K562 (cell line): ENCODE measurements at regions not wholly inside any gene's neighbourhood (a gene's known extent, or its start where the extent isn't known, plus 50 kb on each side); places are given as distances from the start of the nearest gene placed in this dataset.

Experiments used
- ATAC-seq: fragments of 200-7000 bp; cut with Tn5 transposase; 3 replicates; pipeline ENCODE4 v1.9.1; 2020; ENCODE audit warnings: moderate library complexity
- BruUV-seq: library from RNA; stranded (reverse); fragments of 400-500 nt; replicated peaks from 2 replicates; lab custom pipeline; 2021; lab: Mats Ljungman, UMichigan
- CTCF ChIA-PET: fragments of 300-600 bp; formaldehyde crosslinking; extraction: SDS; loops from one replicate; lab custom pipeline; 2021; ENCODE audit warnings: low intra/inter-chr PET ratio; lab: Yijun Ruan, JAX
- POLR2A ChIA-PET: fragments of 300-600, 350-650 bp; sonication (Branson Sonifier 250); formaldehyde crosslinking; extraction: SDS; loops from one replicate; lab custom pipeline; 2021; ENCODE audit warnings: antibody characterized with exemption, inconsistent platforms; lab: Yijun Ruan, JAX
- DNase-seq, 4 experiments: peaks; one replicate each; pipeline versions ENCODE4 v3.0.0 to v3.0.0-alpha.2; 2011 to 2018; ENCODE audit warnings: low spot score in 3 of 4, mixed read lengths in 3 of 4; ENCODE audit errors: extremely low read depth in 1 of 4
- FAIRE-seq: peaks from 2 replicates; lab custom pipeline; 2011; peaks lifted over from hg19 to GRCh38; lab: Jason Lieb, UNC
- H2AFZ ChIP-seq: 2 replicates; pipeline ENCODE4 v1.6.0; 2011; ENCODE audit warnings: low read depth, low read length, control low read depth, inconsistent platforms
- H3K27ac ChIP-seq: fragments of 200-600 bp; 3 replicates; pipeline ENCODE4 v1.8.0; 2011; ENCODE audit warnings: low read depth, mild to moderate bottlenecking, control low read depth, inconsistent platforms, low read length, moderate library complexity, mixed read lengths; ENCODE audit errors: extremely low read depth
- H3K27me3 ChIP-seq, 2 experiments: fragments of 300-600 bp in 1 of 2; 2 replicates in 1 of 2; 3 replicates in 1 of 2; pipeline versions ENCODE4 v1.6.0 to v1.8.0; 2011; ENCODE audit warnings: inconsistent platforms in 2 of 2, low read length in 2 of 2, mild to moderate bottlenecking in 1 of 2, mixed read lengths in 1 of 2, moderate library complexity in 1 of 2; ENCODE audit not compliant: control insufficient read depth in 2 of 2, insufficient read depth in 2 of 2
- H3K36me3 ChIP-seq: fragments of 300-600 bp; 3 replicates; pipeline ENCODE4 v1.8.0; 2011; ENCODE audit warnings: mild to moderate bottlenecking, low read length, inconsistent platforms; ENCODE audit not compliant: control insufficient read depth, insufficient read depth
- H3K4me1 ChIP-seq, 2 experiments: fragments of 200-600 bp in 1 of 2; replicated peaks in 1 of 2; 2 replicates in 1 of 2; 3 replicates in 1 of 2; pipeline versions ENCODE4 v1.5.1 to v1.8.0; 2011; ENCODE audit warnings: inconsistent platforms in 2 of 2, low read length in 2 of 2, mild to moderate bottlenecking in 1 of 2, mixed read lengths in 1 of 2, moderate library complexity in 1 of 2; ENCODE audit not compliant: control insufficient read depth in 2 of 2, insufficient read depth in 2 of 2
- H3K4me2 ChIP-seq: 2 replicates; pipeline ENCODE4 v1.6.1; 2011; ENCODE audit warnings: low read length, control low read depth, inconsistent platforms, mixed read lengths; ENCODE audit not compliant: insufficient read depth
- H3K4me3 ChIP-seq: fragments of 200-600 bp; sonication (generic), shearing (Covaris generic); 2 replicates; pipeline ENCODE4 v1.5.1; 2016; ENCODE audit warnings: control low read depth, inconsistent platforms
- H3K79me2 ChIP-seq: fragments of 200-600 bp; 3 replicates; pipeline ENCODE4 v1.8.0; 2011; ENCODE audit warnings: low read length, inconsistent platforms; ENCODE audit not compliant: control insufficient read depth, insufficient read depth
- H3K9ac ChIP-seq, 2 experiments: 2 replicates each; pipeline versions ENCODE4 v1.6.0 to v1.6.1; 2011; ENCODE audit warnings: low read depth in 2 of 2, low read length in 2 of 2, control low read depth in 1 of 2, inconsistent platforms in 1 of 2, mild to moderate bottlenecking in 1 of 2, mixed read lengths in 1 of 2; ENCODE audit not compliant: insufficient read depth in 1 of 2
- H3K9me1 ChIP-seq: one replicate; pipeline ENCODE4 v1.6.0; 2011; ENCODE audit warnings: inconsistent platforms, mild to moderate bottlenecking, low read length, moderate library complexity; ENCODE audit not compliant: control insufficient read depth, insufficient read depth
- H3K9me3 ChIP-seq: replicated peaks from 2 replicates; pipeline ENCODE4 v1.5.1; 2011; ENCODE audit warnings: low read depth, low read length, inconsistent platforms; ENCODE audit not compliant: control insufficient read depth, insufficient read depth
- H4K20me1 ChIP-seq: replicated peaks from 2 replicates; pipeline ENCODE4 v1.6.1; 2011; ENCODE audit warnings: low read length, inconsistent platforms, mixed read lengths; ENCODE audit not compliant: control insufficient read depth, insufficient read depth
- ARID2 ChIP-seq: fragments of 450-650 bp; IDR thresholded peaks from 2 replicates; pipeline ENCODE4 v1.6.1; 2017; ENCODE audit warnings: antibody characterized with exemption, mild to moderate bottlenecking
- CEBPZ ChIP-seq: fragments of 150-350 bp; IDR thresholded peaks from 2 replicates; pipeline ENCODE4 v1.6.1; 2014; ENCODE audit warnings: low read depth, mild to moderate bottlenecking, low read length, borderline replicate concordance
- E2F1 ChIP-seq: sonication (generic); formaldehyde crosslinking; IDR thresholded peaks from 2 replicates; pipeline ENCODE4 v1.8.1; 2023; ENCODE audit warnings: mild to moderate bottlenecking, missing genetic modification reagents, moderate library complexity
- HNRNPUL1 ChIP-seq: fragments of 200-400 bp; formaldehyde crosslinking; IDR thresholded peaks from 2 replicates; pipeline ENCODE4 v1.6.1; 2017; ENCODE audit warnings: low read length
- JUN ChIP-seq, 2 experiments: sonication (generic) in 1 of 2; formaldehyde crosslinking in 1 of 2; IDR thresholded peaks; 2 replicates each; pipeline versions ENCODE4 v1.6.1 to v1.8.0; 2012 to 2022; ENCODE audit warnings: borderline replicate concordance in 2 of 2, mild to moderate bottlenecking in 2 of 2, improper control_type of control experiment in 1 of 2, low read depth in 1 of 2, low read length in 1 of 2, missing genetic modification reagents in 1 of 2
- KAT7 ChIP-seq: sonication (generic); formaldehyde crosslinking; IDR thresholded peaks from 2 replicates; pipeline ENCODE4 v1.8.0; 2022; ENCODE audit warnings: missing genetic modification reagents, mild to moderate bottlenecking, borderline replicate concordance
- KDM1A ChIP-seq, 2 experiments: fragments of 450-650 bp; IDR thresholded peaks; 2 replicates each; pipeline ENCODE4 v1.6.1; 2016; ENCODE audit warnings: mild to moderate bottlenecking in 2 of 2
- NFE2 ChIP-seq: IDR thresholded peaks from 2 replicates; pipeline ENCODE4 v1.6.1; 2014; ENCODE audit warnings: antibody characterized with exemption, low read depth
- PHF20 ChIP-seq: fragments of 450-650 bp; IDR thresholded peaks from 2 replicates; pipeline ENCODE4 v1.6.1; 2018; ENCODE audit not compliant: partially characterized antibody
- RAD21 ChIP-seq, 2 experiments: fragments of 250-450 bp in 1 of 2; fragments of 450-650 bp in 1 of 2; sonication (Bioruptor Pico) in 1 of 2; formaldehyde crosslinking in 1 of 2; IDR thresholded peaks in 1 of 2; conservative IDR thresholded peaks in 1 of 2; 2 replicates each; pipeline versions ENCODE4 v1.4.0 to v1.8.0; 2020 to 2022; ENCODE audit warnings: mild to moderate bottlenecking in 2 of 2, moderate library complexity in 1 of 2
- SOX6 ChIP-seq: fragments of 450-650 bp; IDR thresholded peaks from 2 replicates; pipeline ENCODE4 v1.6.1; 2014; ENCODE audit warnings: mild to moderate bottlenecking
- SP2 ChIP-seq: IDR thresholded peaks from 2 replicates; pipeline ENCODE4 v1.6.1; 2011; ENCODE audit warnings: mild to moderate bottlenecking, low read depth, low read length, moderate library complexity; ENCODE audit not compliant: poor library complexity, severe bottlenecking; ENCODE audit errors: extremely low read depth
- SUPT5H ChIP-seq: fragments of 450-650 bp; IDR thresholded peaks from 2 replicates; pipeline ENCODE4 v1.6.1; 2016
- TCF7L2 ChIP-seq: fragments of 150-350 bp; IDR thresholded peaks from 2 replicates; pipeline ENCODE4 v1.6.1; 2016; ENCODE audit warnings: low read depth, mild to moderate bottlenecking, low read length, moderate library complexity
- TCFL5 ChIP-seq: fragments of 250-450 bp; sonication (Bioruptor Pico); conservative IDR thresholded peaks from 2 replicates; pipeline ENCODE4 v1.6.1; 2021; ENCODE audit warnings: mild to moderate bottlenecking, moderate library complexity, matching md5 sums
- ZNF41 ChIP-seq: fragments of 250-450 bp; sonication (Bioruptor Pico); conservative IDR thresholded peaks from 2 replicates; pipeline ENCODE4 v1.4.0; 2020; ENCODE audit warnings: mild to moderate bottlenecking
- ZNF717 ChIP-seq: fragments of 250-450 bp; sonication (Bioruptor Pico); IDR thresholded peaks from 2 replicates; pipeline ENCODE4 v1.5.0; 2021
- WGBS: fragments of 100-300 bp; shearing (Covaris generic); methylation state at CpG from one replicate; pipeline ENCODE4 v1.1.6; 2016; ENCODE audit warnings: low coverage, mixed read lengths; ENCODE audit not compliant: insufficient coverage; ENCODE audit errors: missing lambda C conversion rate; 5-methylcytosine and 5-hydroxymethylcytosine counted together
- in situ Hi-C: fragments of 300-500 bp; cut with MboI; formaldehyde crosslinking; loops from 4 replicates; pipeline ENCODE4 v1.15.0; 2018; ENCODE audit warnings: inconsistent platforms, mixed read lengths
- intact Hi-C: fragments of 100-400 bp; cut with micrococcal nuclease; formaldehyde crosslinking; loops from 2 replicates; pipeline ENCODE4 v1.14.2; 2022

- no peaks in the 10 kb centered on the region for H3K79me2 ChIP-seq
- 1% methylated on average over 8 of the region's 8 CpGs for WGBS
- no peaks in the 10 kb centered on the region for H3K9me1 ChIP-seq
- intact Hi-C loops = loop anchor here (1.0 to 5.0 kb wide), 4 partner anchors 86 to 578 kb away; no protein-coding TSS in a partner anchor
- no peak overlapping the region for H3K4me2 ChIP-seq
- TF ChIP-seq ZNF41 (CRISPR knock-in tag) (no peak), KAT7 (CRISPR knock-in tag) (no peak), JUN (IDR thresholded peaks at IDR 0.05; ENCODE audit: borderline replicate concordance, low read depth, low read length) (no peak), JUN (CRISPR knock-in tag; IDR thresholded peaks at IDR 0.05; ENCODE audit: borderline replicate concordance) (no peak), HNRNPUL1 (no peak), SOX6 (no peak), RAD21 (CRISPR knock-in tag; conservative IDR thresholded peaks at IDR 0.05 in 1 of 2, IDR thresholded peaks at IDR 0.05 in 1 of 2) (no peak), NFE2 (no peak), PHF20 (no peak), ZNF717 (CRISPR knock-in tag) (no peak), TCF7L2 (no peak), SUPT5H (no peak), ARID2 (no peak), KDM1A (IDR thresholded peaks at IDR 0.05) (no peak), TCFL5 (CRISPR knock-in tag) (no peak), E2F1 (CRISPR knock-in tag) (no peak), CEBPZ (no peak), SP2 (no peak)
- in situ Hi-C loops = loop anchor here (25.0 kb wide), 1 partner anchor 663 kb away; a partner anchor contains a TSS
- DNase-seq (no peak), ATAC-seq (no peak), FAIRE-seq (no peak)
- no peaks in the 10 kb centered on the region for H4K20me1 ChIP-seq
- H3K4me1 ChIP-seq = no peaks in the 10 kb centered on the region
- H3K27ac ChIP-seq = no peak overlapping the region
- no peaks in the 10 kb centered on the region for H3K27me3 ChIP-seq
- H3K4me3 ChIP-seq = no peak overlapping the region
- no peaks in the 10 kb centered on the region for H3K9me3 ChIP-seq
- CTCF ChIA-PET = interaction anchor here (0.8 to 2.1 kb wide), 3 partner anchors 87 to 579 kb away, joined by 4 to 12 read pairs (median 6); partner anchors contain the start of gene PIGO
- POLR2A ChIA-PET = interaction anchor here (0.6 to 1.4 kb wide), 6 partner anchors 9 to 210 kb away, joined by 3 to 4 read pairs (median 3); partner anchors contain the start of gene PIGO
- no peaks in the 10 kb centered on the region for H3K36me3 ChIP-seq
- no peak overlapping the region for H2AFZ ChIP-seq
- no TSS peak for BruUV-seq
- no peak overlapping the region for H3K9ac ChIP-seq
These were observed 59.2 kb upstream of the PHF24 start for GRCh38 chr9:34898846-34899245.
